GM23338 (cell line): ENCODE measurements at regions not wholly inside any gene's neighbourhood (a gene's known extent, or its start where the extent isn't known, plus 50 kb on each side); places are given as distances from the start of the nearest gene placed in this dataset.

Experiments
- ATAC-seq: fragments of 200-7000 bp; cut with Tn5 transposase; 3 replicates; pipeline ENCODE4 v1.9.1; 2020
- DNase-seq: peaks from one replicate; pipeline ENCODE4 v3.0.0-alpha.2; 2015; ENCODE audit warnings: low spot score
- H2AFZ ChIP-seq: fragments of 200-600 bp; sonication (generic); 2 replicates; pipeline ENCODE4 v1.8.0; 2016; ENCODE audit warnings: antibody characterized with exemption, mild to moderate bottlenecking, moderate library complexity
- H3F3A ChIP-seq: fragments of 200-600 bp; sonication (generic); replicated peaks from 2 replicates; pipeline ENCODE4 v1.8.0; 2017; ENCODE audit warnings: antibody characterized with exemption, mixed run types, low read depth
- H3K27ac ChIP-seq: fragments of 200-600 bp; sonication (generic); 2 replicates; pipeline ENCODE4 v1.6.1; 2016; ENCODE audit warnings: low read depth
- H3K27me3 ChIP-seq: fragments of 200-600 bp; sonication (generic); 2 replicates; pipeline ENCODE4 v1.8.0; 2016; ENCODE audit warnings: mild to moderate bottlenecking, mixed run types, moderate library complexity; ENCODE audit not compliant: insufficient read depth
- H3K36me3 ChIP-seq: fragments of 200-600 bp; sonication (generic); 2 replicates; pipeline ENCODE4 v1.8.0; 2016; ENCODE audit warnings: mild to moderate bottlenecking; ENCODE audit not compliant: insufficient read depth
- H3K4me1 ChIP-seq: fragments of 200-600 bp; sonication (generic); 2 replicates; pipeline ENCODE4 v1.8.0; 2016; ENCODE audit warnings: mild to moderate bottlenecking, moderate library complexity; ENCODE audit not compliant: insufficient read depth
- H3K4me2 ChIP-seq: fragments of 200-600 bp; sonication (generic); 2 replicates; pipeline ENCODE4 v1.7.1; 2017; ENCODE audit warnings: mixed run types
- H3K4me3 ChIP-seq: fragments of 200-600 bp; sonication (generic); 2 replicates; pipeline ENCODE4 v1.6.1; 2016; ENCODE audit warnings: mixed run types
- H3K79me2 ChIP-seq: fragments of 200-600 bp; sonication (generic); replicated peaks from 2 replicates; pipeline ENCODE4 v1.8.0; 2017; ENCODE audit warnings: mild to moderate bottlenecking; ENCODE audit not compliant: insufficient read depth
- H3K9me2 ChIP-seq: fragments of 200-600 bp; sonication (generic); 2 replicates; pipeline ENCODE4 v1.8.0; 2017; ENCODE audit not compliant: insufficient read depth
- H4K20me1 ChIP-seq: fragments of 200-600 bp; sonication (generic); replicated peaks from 2 replicates; pipeline ENCODE4 v1.8.0; 2017; ENCODE audit warnings: mild to moderate bottlenecking; ENCODE audit not compliant: insufficient read depth
- H3K27ac Mint-ChIP-seq: 2 replicates; pipeline ENCODE4 v1.8.0; 2020; ENCODE audit warnings: inconsistent platforms, mild to moderate bottlenecking, moderate library complexity, mixed read lengths
- H3K27me3 Mint-ChIP-seq: 3 replicates; pipeline ENCODE4 v1.8.0; 2022; ENCODE audit warnings: low read depth, mild to moderate bottlenecking, moderate library complexity, mixed read lengths, inconsistent platforms; ENCODE audit not compliant: insufficient read depth, poor library complexity
- H3K36me3 Mint-ChIP-seq: 3 replicates; pipeline ENCODE4 v1.8.0; 2021; ENCODE audit warnings: low read depth, mild to moderate bottlenecking, inconsistent platforms, moderate library complexity, mixed read lengths
- H3K4me1 Mint-ChIP-seq: 3 replicates; pipeline ENCODE4 v1.8.0; 2020; ENCODE audit warnings: mild to moderate bottlenecking, inconsistent platforms, mixed read lengths
- H3K4me3 Mint-ChIP-seq: 3 replicates; pipeline ENCODE4 v1.8.0; 2021; ENCODE audit warnings: moderate library complexity, mild to moderate bottlenecking, inconsistent platforms, mixed read lengths
- H3K9me3 Mint-ChIP-seq: 3 replicates; pipeline ENCODE4 v1.8.0; 2020; ENCODE audit warnings: moderate library complexity, mild to moderate bottlenecking, inconsistent platforms, mixed read lengths
- CREB1 ChIP-seq: fragments of 250-450 bp; sonication (Bioruptor Pico); IDR thresholded peaks from 2 replicates; pipeline ENCODE4 v1.5.0; 2020; ENCODE audit warnings: low read depth, mild to moderate bottlenecking, moderate library complexity
- CTCF ChIP-seq, 2 experiments: fragments of 200-600 bp in 1 of 2; sonication (generic) in 1 of 2; conservative IDR thresholded peaks; 2 replicates each; pipeline versions ENCODE4 v1.5.1 to v1.6.1; 2016 to 2017; ENCODE audit warnings: antibody characterized with exemption in 2 of 2, low read depth in 2 of 2, mild to moderate bottlenecking in 2 of 2, moderate library complexity in 1 of 2
- ETS1 ChIP-seq: IDR thresholded peaks from 2 replicates; pipeline ENCODE4 v1.6.1; 2016; ENCODE audit warnings: antibody characterized with exemption
- EZH2 ChIP-seq: fragments of 200-600 bp; sonication (generic); IDR thresholded peaks from one replicate; pipeline ENCODE4 v1.8.0; 2017; ENCODE audit warnings: antibody characterized with exemption, mild to moderate bottlenecking, low read depth; ENCODE audit not compliant: unreplicated experiment
- EZH2phosphoT487 ChIP-seq: fragments of 200-600 bp; sonication (generic); IDR thresholded peaks from one replicate; pipeline ENCODE4 v1.8.1; 2018; ENCODE audit warnings: antibody characterized with exemption; ENCODE audit not compliant: unreplicated experiment
- JUNB ChIP-seq: IDR thresholded peaks from one replicate; pipeline ENCODE4 v1.6.1; 2016; ENCODE audit warnings: antibody characterized with exemption; ENCODE audit not compliant: unreplicated experiment
- NANOG ChIP-seq: IDR thresholded peaks from 2 replicates; pipeline ENCODE4 v1.6.1; 2016; ENCODE audit warnings: antibody characterized with exemption, borderline replicate concordance
- POLR2AphosphoS5 ChIP-seq: IDR thresholded peaks from 2 replicates; pipeline ENCODE4 v1.6.1; 2016; ENCODE audit warnings: antibody characterized with exemption, low read depth
- REST ChIP-seq: IDR thresholded peaks from one replicate; pipeline ENCODE4 v1.6.1; 2018; ENCODE audit warnings: antibody characterized with exemption; ENCODE audit not compliant: unreplicated experiment
- STAT1 ChIP-seq: IDR thresholded peaks from one replicate; pipeline ENCODE4 v1.6.1; 2016; ENCODE audit warnings: antibody characterized with exemption; ENCODE audit not compliant: unreplicated experiment
- ZNF114 ChIP-seq: fragments of 250-450 bp; sonication (Bioruptor Pico); IDR thresholded peaks from 2 replicates; pipeline ENCODE4 v1.5.0; 2020; ENCODE audit warnings: mild to moderate bottlenecking, moderate library complexity
- ZNF331 ChIP-seq: fragments of 250-450 bp; sonication (Bioruptor Pico); IDR thresholded peaks from 2 replicates; pipeline ENCODE4 v1.5.0; 2020; ENCODE audit warnings: low read depth, mild to moderate bottlenecking, moderate library complexity
- ZNF462 ChIP-seq: fragments of 250-450 bp; sonication (Bioruptor Pico); IDR thresholded peaks from 2 replicates; pipeline ENCODE4 v1.5.0; 2020; ENCODE audit warnings: mild to moderate bottlenecking, moderate library complexity

GRCh38 chr2:7180638-7181370 is 263.6 kb downstream of the RNF144A start:
- H4K20me1 ChIP-seq, result no peaks in the 10 kb centered on the region
- no peaks in the 10 kb centered on the region for H3K36me3 ChIP-seq
- no peak overlapping the region for H3K27ac ChIP-seq
- peaks cover 7% of the 10 kb centered on the region for H3K4me1 Mint-ChIP-seq
- no peaks in the 10 kb centered on the region for H3K27me3 ChIP-seq
- ATAC-seq (no peak), DNase-seq (peak; percentile 8)
- TF ChIP-seq ETS1 (no peak), EZH2phosphoT487 (no peak), ZNF114 (CRISPR knock-in tag) (no peak), CREB1 (no peak), CTCF (conservative IDR thresholded peaks at IDR 0.05; ENCODE audit: low read depth in 2 of 2) (no peak), NANOG (no peak), REST (no peak), POLR2AphosphoS5 (no peak), EZH2 (no peak), STAT1 (no peak), JUNB (no peak), ZNF331 (CRISPR knock-in tag) (no peak), ZNF462 (CRISPR knock-in tag) (no peak)
- H3K36me3 Mint-ChIP-seq, result no peaks in the 10 kb centered on the region
- H3K4me3 ChIP-seq, result no peak overlapping the region
- H2AFZ ChIP-seq, result no peak overlapping the region
- no peaks in the 10 kb centered on the region for H3K79me2 ChIP-seq
- no peaks in the 10 kb centered on the region for H3K4me1 ChIP-seq
- no peak overlapping the region for H3K4me2 ChIP-seq
- H3K27me3 Mint-ChIP-seq, result no peaks in the 10 kb centered on the region
- H3K27ac Mint-ChIP-seq, result no peak overlapping the region
- H3K9me2 ChIP-seq, result no peaks in the 10 kb centered on the region
- no peak overlapping the region for H3K4me3 Mint-ChIP-seq
- no peaks in the 10 kb centered on the region for H3F3A ChIP-seq
- peaks cover 5% of the 10 kb centered on the region; the same call in 2 of the 3 replicates for H3K9me3 Mint-ChIP-seq
